KOPT-K1 (cell line): ENCODE measurements at regions not wholly inside any gene's neighbourhood (a gene's known extent, or its start where the extent isn't known, plus 50 kb on each side); places are given as distances from the start of the nearest gene placed in this dataset.
"Not testable (repeated sequence)": the region's sequence is repeated elsewhere in the genome, so short reads cannot be mapped to it uniquely, and the experiment has no call there.

ENCODE experiments used
- H3K27ac ChIP-seq: fragments of 200-600 bp; sonication (generic); 2 replicates; pipeline ENCODE4 v1.5.1; 2016; ENCODE audit warnings: antibody characterized with exemption, mild to moderate bottlenecking, low read depth, low read length; ENCODE audit not compliant: poor library complexity, severe bottlenecking
- H3K36me3 ChIP-seq: fragments of 200-600 bp; sonication (generic); 2 replicates; pipeline ENCODE4 v1.5.1; 2017; ENCODE audit warnings: antibody characterized with exemption, mild to moderate bottlenecking, low read length, moderate library complexity; ENCODE audit not compliant: insufficient read depth
- H3K9me3 ChIP-seq: fragments of 200-600 bp; sonication (generic); 2 replicates; pipeline ENCODE4 v1.5.1; 2017; ENCODE audit warnings: antibody characterized with exemption, low read length, mild to moderate bottlenecking; ENCODE audit not compliant: insufficient read depth, poor library complexity, severe bottlenecking

- H3K27ac ChIP-seq, H3K9me3 ChIP-seq, H3K36me3 ChIP-seq: not testable (repeated sequence)
These were observed 65.3 kb upstream of the KCNJ18 start for GRCh38 chr17:21626987-21627386.
